ENCODE measurements at regions not wholly inside any gene's neighbourhood (a gene's known extent, or its start where the extent isn't known, plus 50 kb on each side); places are given as distances from the start of the nearest gene placed in this dataset.

- no peak for TF ChIP-seq CTCF (IDR thresholded peaks at IDR 0.05; ENCODE audit: insufficient read depth, low read depth, low read length, missing control alignments)
Observed at GRCh38 chr14:87810711-87811110, 182.3 kb downstream of the GALC start.

GRCh38 chr14:87809261-87809660 is 183.7 kb downstream of the GALC start:
- DNase-seq (ENCODE audit: low read depth), result no peak
- no peak for TF ChIP-seq CTCF (IDR thresholded peaks at IDR 0.05; ENCODE audit: insufficient read depth, low read depth, low read length, missing control alignments)
- H3K4me3 ChIP-seq (ENCODE audit: low read depth, low read length), result no peak overlapping the region

More at GRCh38 chr14:87810711-87811110, 182.3 kb downstream of the GALC start:
- no peak overlapping the region for H3K4me3 ChIP-seq (ENCODE audit: low read depth, low read length)
- DNase-seq (ENCODE audit: low read depth), result peak; percentile 15

- peak; percentile 77 for TF ChIP-seq CTCF (IDR thresholded peaks at IDR 0.05; ENCODE audit: insufficient read depth, low read depth, low read length, missing control alignments)
- DNase-seq (ENCODE audit: low read depth), result peak; percentile 53
- no peak overlapping the region for H3K4me3 ChIP-seq (ENCODE audit: low read depth, low read length)
Observed at GRCh38 chr14:87805315-87805723, 187.7 kb downstream of the GALC start.

- TF ChIP-seq CTCF (IDR thresholded peaks at IDR 0.05; ENCODE audit: insufficient read depth, low read depth, low read length, missing control alignments), result no peak
- no peak overlapping the region for H3K4me3 ChIP-seq (ENCODE audit: low read depth, low read length)
Observed at GRCh38 chr14:87800216-87800615, 192.8 kb downstream of the GALC start.

GRCh38 chr14:87799400-87799799 is 193.6 kb downstream of the GALC start:
- TF ChIP-seq CTCF (IDR thresholded peaks at IDR 0.05; ENCODE audit: insufficient read depth, low read depth, low read length, missing control alignments), result no peak
- H3K4me3 ChIP-seq (ENCODE audit: low read depth, low read length), result no peak overlapping the region
- DNase-seq (ENCODE audit: low read depth), result no peak

More at GRCh38 chr14:87800216-87800615, 192.8 kb downstream of the GALC start:
- no peak for DNase-seq (ENCODE audit: low read depth)

- no peak overlapping the region for H3K4me3 ChIP-seq (ENCODE audit: low read depth, low read length)
- TF ChIP-seq CTCF (IDR thresholded peaks at IDR 0.05; ENCODE audit: insufficient read depth, low read depth, low read length, missing control alignments), result no peak
- DNase-seq (ENCODE audit: low read depth), result no peak
Observed at GRCh38 chr14:87797001-87797400, 196.0 kb downstream of the GALC start.

GRCh38 chr14:87794561-87794960 is 198.4 kb downstream of the GALC start:
- TF ChIP-seq CTCF (IDR thresholded peaks at IDR 0.05; ENCODE audit: insufficient read depth, low read depth, low read length, missing control alignments), result no peak
- DNase-seq (ENCODE audit: low read depth), result no peak
- H3K4me3 ChIP-seq (ENCODE audit: low read depth, low read length), result no peak overlapping the region

All from GM12865 (cell line).